ENCODE measurements at regions not wholly inside any gene's neighbourhood (a gene's known extent, or its start where the extent isn't known, plus 50 kb on each side); places are given as distances from the start of the nearest gene placed in this dataset.

- no peak for DNase-seq (ENCODE audit: low read depth in 2 of 2)
Observed at GRCh38 chr9:28190981-28191380, 617.7 kb upstream of the C9orf72 start.

DNA sequence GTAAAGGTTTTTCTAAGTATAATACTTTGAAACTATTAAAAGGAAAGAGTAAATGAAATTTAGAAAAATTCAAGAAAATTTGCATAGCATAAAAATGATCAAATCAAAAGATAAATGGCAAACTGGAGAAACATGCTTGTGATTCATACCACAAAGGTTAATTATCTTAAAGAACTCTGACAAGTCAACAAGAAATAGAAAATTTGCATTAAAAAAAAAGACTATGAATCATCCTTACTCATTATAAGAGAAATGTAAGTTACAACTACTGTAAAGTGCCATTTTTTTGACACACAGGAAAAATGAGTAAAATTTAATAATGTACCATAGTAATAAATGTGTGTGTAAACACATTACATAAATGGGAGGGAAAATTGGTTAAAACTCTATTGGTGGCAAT, 624.4 kb upstream of the C9orf72 start:
- no peak for DNase-seq (ENCODE audit: low read depth in 2 of 2)

GRCh38 chr9:28203036-28203435, 629.8 kb upstream of the C9orf72 start:
- no peak for DNase-seq (ENCODE audit: low read depth in 2 of 2)

- no peak for DNase-seq (ENCODE audit: low read depth in 2 of 2)
Observed at GRCh38 chr9:28206280-28206679, 633.0 kb upstream of the C9orf72 start.

DNA sequence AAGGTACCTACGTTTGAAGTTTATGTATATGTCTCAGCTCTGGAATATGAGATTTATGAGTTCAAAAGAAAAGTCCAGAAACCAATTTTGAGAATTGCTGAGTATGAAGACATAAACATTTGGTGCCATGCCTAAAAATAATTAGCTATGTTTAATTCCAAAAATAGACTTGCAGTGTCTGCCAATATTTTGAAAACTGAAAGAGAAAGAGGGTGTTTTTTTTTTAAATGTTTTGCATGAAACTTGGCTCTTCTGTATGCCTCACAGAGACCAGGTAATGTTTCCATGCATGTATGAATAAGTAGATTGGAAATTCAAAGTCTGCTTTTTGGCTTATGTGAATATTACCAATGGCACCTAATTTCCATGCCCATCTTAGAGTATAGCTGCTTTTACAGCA, 634.4 kb upstream of the C9orf72 start:
- no peak for DNase-seq (ENCODE audit: low read depth in 2 of 2)

- no peak for DNase-seq (ENCODE audit: low read depth in 2 of 2)
Observed at GRCh38 chr9:28209130-28209529, 635.8 kb upstream of the C9orf72 start.

DNA sequence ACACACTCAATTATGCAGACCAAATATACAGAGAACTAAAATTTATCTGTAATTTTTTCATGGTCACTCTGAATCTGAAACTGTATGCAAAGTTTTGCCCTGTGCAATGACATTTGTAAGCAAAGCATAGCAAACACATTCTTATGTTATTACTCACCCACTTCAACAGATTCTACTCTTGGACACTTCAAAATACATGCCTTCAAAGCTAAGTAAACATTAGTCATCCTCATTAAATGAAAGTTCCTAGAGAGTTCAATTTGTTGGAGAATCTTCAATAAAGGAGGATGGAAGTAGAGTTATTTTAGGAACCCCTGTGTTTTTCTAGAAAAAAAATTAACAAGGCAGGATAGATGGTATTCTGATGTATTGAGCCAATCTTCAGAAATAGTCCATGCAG, 639.7 kb upstream of the C9orf72 start:
- no peak for DNase-seq (ENCODE audit: low read depth in 2 of 2)

- no peak for DNase-seq (ENCODE audit: low read depth in 2 of 2)
Observed at GRCh38 chr9:28215536-28216299, 642.4 kb upstream of the C9orf72 start.

DNA sequence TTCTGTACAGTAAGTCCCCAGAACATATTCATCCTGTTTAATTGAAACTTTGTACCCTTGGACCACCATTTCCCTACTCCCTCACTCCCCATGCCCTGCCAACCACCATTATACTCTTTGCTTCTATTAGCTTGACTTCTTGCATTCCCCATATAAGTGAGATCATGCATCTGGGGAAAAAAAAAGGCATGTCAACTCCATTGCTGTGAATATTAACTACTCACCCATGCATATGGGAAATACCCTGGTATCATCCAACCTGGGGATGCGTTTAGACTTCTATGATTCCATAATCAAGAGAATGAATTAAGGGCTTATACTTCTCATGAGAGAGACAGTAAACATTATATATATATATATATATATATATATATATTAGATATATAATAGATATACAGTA, 659.4 kb upstream of the C9orf72 start:
- DNase-seq (ENCODE audit: low read depth in 2 of 2): no peak

GRCh38 chr9:28234133-28234893, 661.0 kb upstream of the C9orf72 start:
- no peak for DNase-seq (ENCODE audit: low read depth in 2 of 2)

- DNase-seq (ENCODE audit: low read depth in 2 of 2): no peak
Observed at GRCh38 chr9:28234894-28235277, 661.6 kb upstream of the C9orf72 start.

DNA sequence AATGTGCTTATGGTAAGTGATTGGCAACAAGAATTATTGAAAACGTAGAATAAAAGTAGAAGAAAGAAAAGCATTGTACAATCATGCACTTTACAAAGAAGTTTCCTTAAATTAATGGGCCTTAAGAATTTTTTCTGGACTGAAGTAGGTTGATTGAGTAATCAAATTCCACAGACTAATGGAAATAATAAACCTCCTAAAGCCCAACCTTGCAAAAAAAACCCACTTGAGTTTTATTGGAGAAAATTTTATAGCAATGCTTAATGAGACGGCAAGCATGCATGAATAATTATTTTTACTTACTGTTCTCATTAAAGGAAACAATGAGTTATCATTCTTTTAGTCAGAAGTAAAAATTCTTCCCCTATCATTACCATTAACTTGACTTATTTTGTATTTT, 676.1 kb upstream of the C9orf72 start:
- no peak for DNase-seq (ENCODE audit: low read depth in 2 of 2)

- DNase-seq (ENCODE audit: low read depth in 2 of 2): no peak
Observed at GRCh38 chr9:28255174-28255573, 681.9 kb upstream of the C9orf72 start.

DNA sequence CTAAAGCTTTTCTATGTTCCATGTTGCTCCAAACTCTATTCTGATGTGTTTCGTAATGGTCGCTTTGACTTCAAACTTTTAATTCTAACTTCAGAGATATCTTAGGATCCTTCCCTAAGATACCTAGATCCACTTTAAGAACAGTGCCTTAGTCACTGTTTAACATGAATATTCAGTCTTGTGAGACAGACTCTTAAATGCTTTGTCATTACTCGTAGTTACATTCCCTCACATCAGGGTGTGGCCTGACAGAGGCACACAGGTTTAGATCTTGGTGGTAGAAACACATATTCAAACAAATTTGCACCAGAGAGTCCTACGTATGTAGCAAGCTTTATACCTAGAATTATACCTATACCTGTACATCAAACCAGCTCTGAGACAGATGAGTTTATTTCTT, 687.0 kb upstream of the C9orf72 start:
- DNase-seq (ENCODE audit: low read depth in 2 of 2): no peak

- no peak for DNase-seq (ENCODE audit: low read depth in 2 of 2)
Observed at GRCh38 chr9:28264368-28264767, 691.1 kb upstream of the C9orf72 start.

DNA sequence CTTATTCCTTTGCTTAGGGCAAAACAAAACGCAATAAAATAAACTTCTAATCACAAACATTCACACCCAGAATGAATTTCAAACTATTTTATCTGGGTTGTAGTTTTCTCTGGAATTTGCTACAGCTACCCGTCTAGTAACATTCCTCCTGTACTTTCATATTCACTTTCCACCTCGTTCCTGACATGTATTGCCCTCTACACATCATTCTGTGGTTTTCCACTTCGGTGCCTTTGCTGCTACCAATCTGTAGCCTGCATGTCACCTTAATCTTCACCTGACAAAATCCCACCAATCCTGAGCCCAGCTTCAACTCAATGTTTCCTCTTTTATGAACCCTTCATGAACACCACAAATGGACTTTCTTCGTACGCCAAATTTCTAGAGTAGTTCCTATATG, 694.1 kb upstream of the C9orf72 start:
- DNase-seq (ENCODE audit: low read depth in 2 of 2): no peak

DNA sequence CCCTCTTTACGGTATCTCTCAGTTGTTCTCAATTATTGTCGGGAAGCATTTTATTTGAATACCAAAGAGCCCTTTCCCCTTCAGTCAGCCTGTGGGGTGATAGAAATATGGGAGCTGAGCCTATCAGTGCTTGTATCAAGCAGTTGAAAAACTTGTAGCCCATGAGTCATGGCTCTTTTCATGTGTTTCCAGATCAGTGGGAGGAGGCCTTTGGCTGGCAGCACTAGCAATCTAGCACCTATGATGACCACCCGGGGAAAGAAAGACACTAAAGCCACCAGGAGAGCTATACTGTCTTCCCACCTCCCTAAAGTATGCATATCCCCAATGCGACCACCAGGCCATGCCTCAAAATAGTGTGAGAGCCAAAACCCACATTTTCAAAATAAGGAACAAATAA, 696.9 kb upstream of the C9orf72 start:
- no peak for DNase-seq (ENCODE audit: low read depth in 2 of 2)

DNA sequence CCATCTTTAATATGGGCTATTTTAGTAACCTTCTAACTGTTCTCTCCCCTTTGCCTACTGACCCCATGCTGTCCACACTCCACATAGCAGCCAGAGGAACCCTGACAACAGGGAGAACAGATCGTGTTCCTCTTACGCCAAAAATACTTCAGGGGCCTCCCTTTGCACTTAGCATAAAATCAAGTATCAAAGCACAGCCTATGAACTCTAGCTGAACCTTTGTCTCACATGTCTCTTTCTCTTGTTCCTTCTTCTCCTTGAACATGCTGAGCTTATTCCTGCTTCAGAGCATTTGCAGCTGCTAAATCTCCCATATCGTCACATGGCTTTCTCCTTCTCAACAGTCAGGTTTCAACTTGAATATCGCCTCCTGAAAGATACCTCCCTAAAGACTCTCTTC, 698.8 kb upstream of the C9orf72 start:
- no peak for DNase-seq (ENCODE audit: low read depth in 2 of 2)

DNA sequence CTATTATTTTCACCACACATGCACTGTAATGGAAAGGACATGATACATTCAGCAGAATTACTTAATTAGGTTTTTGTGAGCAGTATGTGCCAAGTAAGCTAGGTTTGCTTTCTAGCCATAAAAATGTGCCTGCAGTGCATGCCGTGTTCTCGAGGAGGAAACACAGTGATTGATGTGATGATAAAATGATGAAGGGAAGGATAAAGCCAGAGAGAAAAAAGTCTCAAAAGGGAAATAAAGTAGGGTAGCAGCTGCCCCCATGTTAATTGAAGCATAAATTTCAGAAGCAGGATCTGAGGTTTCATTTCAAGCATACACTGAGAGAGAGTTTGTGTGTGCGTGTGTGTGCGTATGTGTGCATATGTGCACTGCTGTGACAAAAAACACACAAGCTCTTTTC, 714.2 kb upstream of the C9orf72 start:
- no peak for DNase-seq (ENCODE audit: low read depth in 2 of 2)

- no peak for DNase-seq (ENCODE audit: low read depth in 2 of 2)
Observed at GRCh38 chr9:28289746-28290145, 716.5 kb upstream of the C9orf72 start.

GRCh38 chr9:28293369-28294090, 720.2 kb upstream of the C9orf72 start:
- no peak for DNase-seq (ENCODE audit: low read depth in 2 of 2)

- no peak for DNase-seq (ENCODE audit: low read depth in 2 of 2)
Observed at GRCh38 chr9:28301281-28301680, 728.0 kb upstream of the C9orf72 start.

DNA sequence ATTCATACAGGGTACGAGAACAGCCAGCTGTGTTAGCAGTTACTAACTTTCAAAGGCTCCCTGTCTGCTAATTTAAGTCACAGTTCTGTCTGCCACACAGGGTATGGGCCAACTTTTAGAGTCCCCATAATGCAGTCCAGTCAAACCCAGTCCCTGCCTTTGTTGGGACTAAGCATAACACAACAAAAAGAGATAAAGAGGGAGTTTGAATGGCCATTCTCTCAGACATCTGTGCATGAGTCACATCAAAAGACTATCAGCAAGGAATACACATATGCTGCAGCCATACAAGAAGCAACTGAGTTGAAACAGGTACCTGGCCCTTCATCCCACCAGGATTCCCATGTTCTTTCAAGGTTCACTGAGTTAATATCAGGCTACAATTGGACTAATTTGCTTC, 744.5 kb upstream of the C9orf72 start:
- DNase-seq (ENCODE audit: low read depth in 2 of 2): no peak
